ENCODE measurements at regions not wholly inside any gene's neighbourhood (a gene's known extent, or its start where the extent isn't known, plus 50 kb on each side); places are given as distances from the start of the nearest gene placed in this dataset.
"Not testable (repeated sequence)": the region's sequence is repeated elsewhere in the genome, so short reads cannot be mapped to it uniquely, and the experiment has no call there.

DNA sequence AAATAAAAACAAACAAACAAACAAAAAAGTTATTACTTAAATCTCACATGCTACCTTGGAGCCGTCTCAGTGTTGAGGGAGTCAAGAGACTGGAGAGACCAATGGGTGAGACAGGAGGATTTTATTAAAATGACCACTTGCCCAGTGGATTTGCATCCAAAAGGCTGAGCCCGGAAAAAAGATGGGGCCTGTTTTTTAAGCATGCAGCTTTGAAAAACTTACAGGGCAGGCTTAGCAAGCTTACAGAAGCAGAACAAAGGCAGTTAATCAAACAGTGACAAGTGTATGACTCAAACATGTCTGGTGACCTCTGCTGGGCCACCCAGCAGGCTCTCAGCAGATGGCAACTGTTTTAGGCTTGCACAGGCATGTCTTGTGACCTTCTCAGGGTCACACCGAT lies 82.5 kb downstream of the POTEH start:
- not testable (repeated sequence) for DNase-seq (ENCODE audit: low read depth in 1 of 2, low spot score in 1 of 2)

GRCh38 chr22:15775118-15775517 lies 85.3 kb downstream of the POTEH start:
- DNase-seq (ENCODE audit: low read depth in 1 of 2, low spot score in 1 of 2), result not testable (repeated sequence)

DNA sequence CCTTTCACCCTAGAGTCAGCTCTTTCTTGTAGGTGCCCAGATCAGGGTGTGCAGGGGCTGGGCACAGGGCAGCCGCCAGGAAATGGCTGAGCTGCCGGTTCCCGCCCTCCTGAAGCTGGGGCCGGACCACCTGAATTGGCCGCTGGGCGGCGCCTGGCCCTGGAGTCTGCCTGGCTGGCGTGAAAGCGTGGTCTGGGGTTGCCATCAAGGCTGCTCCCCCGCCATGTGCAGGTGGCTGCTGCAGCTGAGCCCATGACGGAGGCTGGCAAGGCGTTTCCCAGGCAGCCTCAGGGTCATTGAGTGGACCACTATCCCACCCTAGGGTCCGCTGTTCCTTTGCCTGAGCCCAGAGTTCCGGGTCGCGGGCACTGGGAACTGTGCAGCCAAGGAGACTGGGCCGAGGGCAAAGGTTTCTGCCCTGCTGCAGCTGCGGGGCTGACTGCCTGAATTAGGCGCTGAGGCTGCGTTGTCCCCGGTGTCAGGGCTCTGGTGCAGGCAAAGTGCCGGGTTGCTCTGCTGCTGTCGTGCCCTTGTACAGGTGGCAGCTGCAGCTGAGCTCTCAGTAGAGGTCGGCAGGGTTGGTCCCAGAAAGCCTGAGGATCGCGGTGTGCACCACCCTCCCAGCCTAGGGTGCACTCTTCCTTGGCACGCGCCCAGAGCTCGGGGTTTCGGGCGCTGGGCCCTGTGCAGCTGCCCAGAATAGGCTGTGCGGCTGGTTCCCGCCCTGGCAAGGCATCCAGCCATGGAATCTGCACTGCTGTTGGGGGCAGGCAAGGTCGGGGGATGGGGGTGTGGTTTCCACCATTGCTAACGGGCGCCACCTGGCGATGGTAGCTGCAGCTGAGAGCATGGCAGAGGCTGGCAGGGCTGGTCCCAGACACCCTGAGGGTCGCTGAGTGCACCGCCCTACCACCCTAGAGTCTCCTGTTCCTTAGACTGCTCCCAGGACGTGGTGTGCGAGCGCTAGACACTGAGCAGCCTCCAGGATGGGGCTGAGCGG lies 86.1 kb downstream of the POTEH start:
- not testable (repeated sequence) for DNase-seq (ENCODE audit: low read depth in 1 of 2, low spot score in 1 of 2)

DNA sequence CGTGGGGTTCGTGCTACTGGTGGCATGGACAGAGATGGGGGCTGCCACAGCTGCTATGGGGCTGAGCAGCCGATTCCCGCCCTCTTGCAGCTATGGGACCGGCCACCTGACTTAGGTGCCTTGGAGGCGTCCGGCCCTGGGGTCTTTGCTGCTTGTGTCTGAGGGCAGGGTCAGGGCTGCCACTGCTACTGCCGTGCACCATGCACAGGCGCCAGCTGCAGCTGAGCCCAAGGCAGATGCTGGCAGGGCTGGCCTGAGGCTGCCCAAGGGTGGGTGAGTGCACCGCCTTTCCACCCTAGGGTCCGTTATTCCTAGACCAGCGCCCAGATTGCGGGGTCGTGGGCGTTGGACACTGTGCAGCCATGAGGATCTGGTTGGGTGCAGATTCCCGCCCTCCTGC lies 86.9 kb downstream of the POTEH start:
- not testable (repeated sequence) for DNase-seq (ENCODE audit: low read depth in 1 of 2, low spot score in 1 of 2)

DNA sequence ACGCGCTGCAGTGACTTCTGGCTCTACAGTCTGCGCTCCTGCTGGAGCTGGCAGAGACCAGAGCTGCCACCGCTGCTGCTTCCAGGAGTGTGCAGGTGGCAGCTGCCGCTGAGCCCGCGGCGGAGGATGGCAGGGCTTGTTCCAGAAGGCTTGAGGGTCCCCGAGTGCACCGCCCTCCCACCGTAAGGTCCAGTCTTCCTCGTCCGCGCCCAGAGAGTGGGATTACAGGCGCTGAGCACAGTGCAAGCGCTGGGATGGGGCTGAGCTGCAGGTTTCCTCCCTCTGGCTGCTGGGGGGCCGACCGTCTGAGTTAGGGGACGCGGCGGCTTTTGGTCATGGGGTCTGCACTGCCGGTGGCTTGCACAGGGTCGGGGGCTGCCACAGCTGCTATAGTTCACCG lies 87.3 kb downstream of the POTEH start:
- DNase-seq (ENCODE audit: low read depth in 1 of 2, low spot score in 1 of 2), result not testable (repeated sequence)

GRCh38 chr22:15777557-15777956 lies 87.7 kb downstream of the POTEH start:
- not testable (repeated sequence) for DNase-seq (ENCODE audit: low read depth in 1 of 2, low spot score in 1 of 2)

- DNase-seq (ENCODE audit: low read depth in 1 of 2, low spot score in 1 of 2), result not testable (repeated sequence)
Measured at GRCh38 chr22:15778366-15778765, 88.5 kb downstream of the POTEH start.

GRCh38 chr22:15781652-15782051 lies 91.8 kb downstream of the POTEH start:
- DNase-seq (ENCODE audit: low read depth in 1 of 2, low spot score in 1 of 2), result not testable (repeated sequence)

DNA sequence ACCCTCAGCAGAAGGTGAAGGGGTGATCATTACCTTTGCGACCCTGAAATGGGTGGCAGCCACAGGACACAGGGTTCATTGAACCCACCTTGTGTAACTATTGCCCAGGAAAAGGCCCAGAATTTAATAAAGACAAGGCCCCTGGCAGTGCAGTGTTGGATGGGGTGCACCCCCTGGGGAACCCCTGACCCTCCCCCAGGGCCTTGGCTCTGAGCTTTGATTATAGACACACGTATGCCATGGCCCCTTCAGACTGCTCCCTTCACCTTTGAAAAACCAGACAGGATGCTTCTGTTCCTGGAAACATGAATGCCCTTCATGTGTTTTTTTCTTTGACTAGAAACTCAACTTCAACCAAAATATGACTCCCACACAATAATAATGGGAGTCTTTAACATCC lies 93.1 kb downstream of the POTEH start:
- DNase-seq (ENCODE audit: low read depth in 1 of 2, low spot score in 1 of 2), result not testable (repeated sequence)

DNA sequence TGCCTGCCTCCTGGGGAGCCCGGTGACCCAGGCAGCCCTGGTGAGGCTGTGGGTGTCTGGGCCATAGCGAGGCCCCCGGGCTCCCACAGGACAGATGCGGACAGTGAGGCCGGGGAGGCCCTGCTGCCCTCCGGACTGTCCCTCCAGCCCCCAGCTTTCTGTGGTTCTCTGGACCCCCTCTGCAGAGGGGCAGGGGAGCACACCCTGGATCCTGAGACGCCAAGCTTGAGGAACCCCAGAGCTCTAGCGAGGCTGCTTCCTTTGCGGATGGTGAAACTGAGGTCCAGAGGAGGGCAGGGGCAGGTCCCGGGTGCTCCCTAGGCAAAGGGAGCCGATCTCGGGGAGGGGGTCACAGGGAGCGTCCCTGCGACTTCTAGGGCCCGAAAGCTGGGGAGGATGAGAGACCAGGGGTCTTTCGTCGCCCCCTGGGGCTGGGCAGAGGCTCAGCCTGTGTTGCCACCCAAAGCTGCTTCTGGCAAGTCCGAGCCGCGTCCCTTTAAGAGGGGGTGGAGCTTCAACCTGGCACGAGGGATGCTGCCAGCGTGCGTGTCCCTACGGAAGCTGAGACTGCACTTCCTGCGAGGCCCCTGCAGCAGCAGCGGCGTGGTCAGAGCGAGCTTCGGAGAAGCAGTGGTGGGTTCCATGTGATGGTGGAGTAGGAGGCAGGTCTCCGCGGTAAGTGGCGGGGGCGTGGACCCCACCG lies 94.7 kb downstream of the POTEH start:
- not testable (repeated sequence) for DNase-seq (ENCODE audit: low read depth in 1 of 2, low spot score in 1 of 2)

GRCh38 chr22:15786942-15787733 lies 97.3 kb downstream of the POTEH start:
- not testable (repeated sequence) for DNase-seq (ENCODE audit: low read depth in 1 of 2, low spot score in 1 of 2)

GRCh38 chr22:15791557-15791956 lies 101.7 kb downstream of the POTEH start:
- DNase-seq (ENCODE audit: low read depth in 1 of 2, low spot score in 1 of 2), result not testable (repeated sequence)

DNA sequence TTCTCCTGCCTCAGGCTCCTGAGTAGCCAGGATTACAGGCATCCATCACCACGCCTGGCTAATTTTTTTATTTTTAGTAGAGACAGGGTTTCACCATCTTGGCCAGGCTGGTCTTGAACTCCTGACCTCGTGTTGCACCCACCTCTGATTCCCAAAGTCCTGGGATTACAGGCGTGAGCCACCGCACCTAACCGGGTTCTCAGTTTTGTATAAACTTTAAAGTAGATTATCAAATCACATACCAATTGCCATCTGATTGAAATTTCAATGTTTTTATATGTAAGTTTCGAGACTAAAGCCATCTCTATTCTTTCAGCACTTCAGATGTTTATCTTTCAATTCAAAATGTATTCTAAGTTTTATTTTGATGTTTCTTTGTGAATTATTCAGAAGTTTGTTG lies 110.1 kb downstream of the POTEH start:
- DNase-seq (ENCODE audit: low read depth in 1 of 2, low spot score in 1 of 2), result not testable (repeated sequence)

- DNase-seq (ENCODE audit: low read depth in 1 of 2, low spot score in 1 of 2), result not testable (repeated sequence)
Measured at GRCh38 chr22:15811141-15811540, 121.3 kb downstream of the POTEH start.

DNA sequence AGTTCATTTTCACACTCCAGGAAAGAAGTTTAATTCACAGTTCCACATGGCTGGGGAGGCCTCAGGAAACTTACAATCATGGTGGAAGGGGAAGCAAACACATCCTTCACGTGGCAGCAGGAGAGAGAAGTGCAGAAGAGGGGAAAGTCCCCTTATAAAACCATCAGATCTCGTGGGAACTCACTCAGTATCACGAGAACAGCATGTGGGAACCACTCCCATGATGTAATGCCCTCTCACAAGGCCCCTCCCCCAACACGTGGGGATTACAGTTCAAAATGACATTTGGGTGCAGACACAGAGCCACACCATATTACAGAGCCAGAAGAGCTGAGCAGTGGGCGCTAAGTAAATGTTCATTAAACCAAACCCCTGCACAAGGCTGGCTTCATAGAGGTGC lies 126.0 kb downstream of the POTEH start:
- not testable (repeated sequence) for DNase-seq (ENCODE audit: low read depth in 1 of 2, low spot score in 1 of 2)

GRCh38 chr22:15816470-15816869 lies 126.6 kb downstream of the POTEH start:
- DNase-seq (ENCODE audit: low read depth in 1 of 2, low spot score in 1 of 2), result not testable (repeated sequence)

GRCh38 chr22:15817264-15817663 lies 127.4 kb downstream of the POTEH start:
- not testable (repeated sequence) for DNase-seq (ENCODE audit: low read depth in 1 of 2, low spot score in 1 of 2)

DNA sequence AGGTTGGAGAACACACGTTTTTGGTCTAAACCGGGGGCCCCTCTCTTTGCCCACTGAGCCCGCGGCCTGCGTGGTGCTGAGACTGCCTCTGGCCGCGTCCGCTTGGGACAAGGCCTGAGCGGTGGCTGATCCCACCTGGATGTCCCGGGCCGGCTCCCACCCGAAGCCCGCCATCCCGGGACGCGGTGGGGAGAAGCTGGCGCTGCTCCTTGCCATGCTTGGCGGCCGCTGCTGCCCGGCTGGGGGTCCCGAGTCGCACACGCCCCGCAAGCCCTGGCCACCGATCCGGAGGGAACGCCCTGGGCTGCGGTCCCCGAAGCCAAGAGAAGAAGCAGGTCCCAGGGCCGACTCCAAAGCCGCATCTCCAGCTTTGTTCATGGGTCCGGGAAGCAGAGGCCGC lies 130.1 kb downstream of the POTEH start:
- DNase-seq (ENCODE audit: low read depth in 1 of 2, low spot score in 1 of 2), result not testable (repeated sequence)

- not testable (repeated sequence) for DNase-seq (ENCODE audit: low read depth in 1 of 2, low spot score in 1 of 2)
Measured at GRCh38 chr22:15821088-15821487, 131.3 kb downstream of the POTEH start.

GRCh38 chr22:15822001-15822400 lies 132.2 kb downstream of the POTEH start:
- not testable (repeated sequence) for DNase-seq (ENCODE audit: low read depth in 1 of 2, low spot score in 1 of 2)

- not testable (repeated sequence) for DNase-seq (ENCODE audit: low read depth in 1 of 2, low spot score in 1 of 2)
Measured at GRCh38 chr22:15823178-15823577, 133.4 kb downstream of the POTEH start.

Data from stimulated activated CD4-positive, alpha-beta T cell treated with anti-CD3 and anti-CD28 coated beads, Interleukin-15, amount 100 ng/mL, for 1 hour (primary cell).